ENCODE measurements at regions not wholly inside any gene's neighbourhood (a gene's known extent, or its start where the extent isn't known, plus 50 kb on each side); places are given as distances from the start of the nearest gene placed in this dataset.
"Not testable (repeated sequence)": the region's sequence is repeated elsewhere in the genome, so short reads cannot be mapped to it uniquely, and the experiment has no call there.

- Histone ChIP-seq H3K36me3 (ENCODE audit: control insufficient read depth in 2 of 2, insufficient read depth in 2 of 2, low read length in 2 of 2) (no peaks in the 10 kb centered on the region), H3K27me3 (ENCODE audit: control insufficient read depth in 2 of 2, insufficient read depth in 2 of 2, low read length in 2 of 2) (no peaks in the 10 kb centered on the region), H3K4me3 (ENCODE audit: low read length in 2 of 2) (no peak overlapping the region), H3K9ac (ENCODE audit: low read depth in 1 of 2, low read length in 2 of 2) (no peak overlapping the region), H3K9me3 (ENCODE audit: control insufficient read depth in 2 of 2, low read length in 2 of 2) (peaks cover 0 to 4% of the 10 kb centered on the region in 2 donors), H3K4me1 (ENCODE audit: control insufficient read depth in 2 of 2, insufficient read depth in 2 of 2, low read length in 2 of 2) (no peaks in the 10 kb centered on the region), H3K27ac (ENCODE audit: low read depth in 2 of 2, low read length in 2 of 2) (no peak overlapping the region)
Observed at GRCh38 chr19:30978639-30979038, 370.6 kb downstream of the TSHZ3 start.

- H3K9ac ChIP-seq (ENCODE audit: low read depth in 1 of 2, low read length in 2 of 2) = no peak overlapping the region
- peaks cover 0 to 3% of the 10 kb centered on the region in 2 donors for H3K4me1 ChIP-seq (ENCODE audit: control insufficient read depth in 2 of 2, insufficient read depth in 2 of 2, low read length in 2 of 2)
- no peak overlapping the region for H3K27ac ChIP-seq (ENCODE audit: low read depth in 2 of 2, low read length in 2 of 2)
- no peaks in the 10 kb centered on the region for H3K36me3 ChIP-seq (ENCODE audit: control insufficient read depth in 2 of 2, insufficient read depth in 2 of 2, low read length in 2 of 2)
- H3K4me3 ChIP-seq (ENCODE audit: low read length in 2 of 2) = no peak overlapping the region
- no peaks in the 10 kb centered on the region for H3K27me3 ChIP-seq (ENCODE audit: control insufficient read depth in 2 of 2, insufficient read depth in 2 of 2, low read length in 2 of 2)
- no peaks in the 10 kb centered on the region for H3K9me3 ChIP-seq (ENCODE audit: control insufficient read depth in 2 of 2, low read length in 2 of 2)
Observed at GRCh38 chr19:30969591-30969990, 379.6 kb downstream of the TSHZ3 start.

GRCh38 chr19:30968841-30969399 lies 380.3 kb downstream of the TSHZ3 start:
- H3K4me3 ChIP-seq (ENCODE audit: low read length in 2 of 2) = no peak overlapping the region
- peaks cover 0 to 3% of the 10 kb centered on the region in 2 donors for H3K4me1 ChIP-seq (ENCODE audit: control insufficient read depth in 2 of 2, insufficient read depth in 2 of 2, low read length in 2 of 2)
- H3K27ac ChIP-seq (ENCODE audit: low read depth in 2 of 2, low read length in 2 of 2) = no peak overlapping the region
- no peaks in the 10 kb centered on the region for H3K36me3 ChIP-seq (ENCODE audit: control insufficient read depth in 2 of 2, insufficient read depth in 2 of 2, low read length in 2 of 2)
- H3K9me3 ChIP-seq (ENCODE audit: control insufficient read depth in 2 of 2, low read length in 2 of 2) = no peaks in the 10 kb centered on the region
- H3K9ac ChIP-seq (ENCODE audit: low read depth in 1 of 2, low read length in 2 of 2) = no peak overlapping the region
- no peaks in the 10 kb centered on the region for H3K27me3 ChIP-seq (ENCODE audit: control insufficient read depth in 2 of 2, insufficient read depth in 2 of 2, low read length in 2 of 2)

- H3K4me3 ChIP-seq (ENCODE audit: low read length in 2 of 2) = no peak overlapping the region
- no peaks in the 10 kb centered on the region for H3K27me3 ChIP-seq (ENCODE audit: control insufficient read depth in 2 of 2, insufficient read depth in 2 of 2, low read length in 2 of 2)
- H3K9ac ChIP-seq (ENCODE audit: low read depth in 1 of 2, low read length in 2 of 2) = no peak overlapping the region
- H3K4me1 ChIP-seq (ENCODE audit: control insufficient read depth in 2 of 2, insufficient read depth in 2 of 2, low read length in 2 of 2) = peaks cover 0 to 3% of the 10 kb centered on the region in 2 donors
- H3K36me3 ChIP-seq (ENCODE audit: control insufficient read depth in 2 of 2, insufficient read depth in 2 of 2, low read length in 2 of 2) = no peaks in the 10 kb centered on the region
- no peaks in the 10 kb centered on the region for H3K9me3 ChIP-seq (ENCODE audit: control insufficient read depth in 2 of 2, low read length in 2 of 2)
- H3K27ac ChIP-seq (ENCODE audit: low read depth in 2 of 2, low read length in 2 of 2) = no peak overlapping the region
Observed at GRCh38 chr19:30968210-30968609, 381.0 kb downstream of the TSHZ3 start.

GRCh38 chr19:30966486-30966885 lies 382.8 kb downstream of the TSHZ3 start:
- Histone ChIP-seq H3K27ac (ENCODE audit: low read depth in 2 of 2, low read length in 2 of 2) (no peak overlapping the region), H3K4me1 (ENCODE audit: control insufficient read depth in 2 of 2, insufficient read depth in 2 of 2, low read length in 2 of 2) (peaks cover 0 to 3% of the 10 kb centered on the region in 2 donors), H3K36me3 (ENCODE audit: control insufficient read depth in 2 of 2, insufficient read depth in 2 of 2, low read length in 2 of 2) (no peaks in the 10 kb centered on the region), H3K27me3 (ENCODE audit: control insufficient read depth in 2 of 2, insufficient read depth in 2 of 2, low read length in 2 of 2) (no peaks in the 10 kb centered on the region), H3K4me3 (ENCODE audit: low read length in 2 of 2) (no peak overlapping the region), H3K9ac (ENCODE audit: low read depth in 1 of 2, low read length in 2 of 2) (no peak overlapping the region), H3K9me3 (ENCODE audit: control insufficient read depth in 2 of 2, low read length in 2 of 2) (no peaks in the 10 kb centered on the region)

- H3K36me3 ChIP-seq (ENCODE audit: control insufficient read depth in 2 of 2, insufficient read depth in 2 of 2, low read length in 2 of 2) = no peaks in the 10 kb centered on the region
- no peak overlapping the region for H3K9ac ChIP-seq (ENCODE audit: low read depth in 1 of 2, low read length in 2 of 2)
- peaks cover 0 to 3% of the 10 kb centered on the region in 2 donors for H3K27me3 ChIP-seq (ENCODE audit: control insufficient read depth in 2 of 2, insufficient read depth in 2 of 2, low read length in 2 of 2)
- H3K9me3 ChIP-seq (ENCODE audit: control insufficient read depth in 2 of 2, low read length in 2 of 2) = no peaks in the 10 kb centered on the region
- H3K27ac ChIP-seq (ENCODE audit: low read depth in 2 of 2, low read length in 2 of 2) = no peak overlapping the region
- no peak overlapping the region for H3K4me3 ChIP-seq (ENCODE audit: low read length in 2 of 2)
- H3K4me1 ChIP-seq (ENCODE audit: control insufficient read depth in 2 of 2, insufficient read depth in 2 of 2, low read length in 2 of 2) = no peaks in the 10 kb centered on the region
Observed at GRCh38 chr19:30959011-30959410, 390.2 kb downstream of the TSHZ3 start.

- Histone ChIP-seq H3K9me3 (ENCODE audit: control insufficient read depth in 2 of 2, low read length in 2 of 2) (no peaks in the 10 kb centered on the region), H3K4me3 (ENCODE audit: low read length in 2 of 2) (no peak overlapping the region), H3K4me1 (ENCODE audit: control insufficient read depth in 2 of 2, insufficient read depth in 2 of 2, low read length in 2 of 2) (no peaks in the 10 kb centered on the region), H3K36me3 (ENCODE audit: control insufficient read depth in 2 of 2, insufficient read depth in 2 of 2, low read length in 2 of 2) (no peaks in the 10 kb centered on the region), H3K27ac (ENCODE audit: low read depth in 2 of 2, low read length in 2 of 2) (no peak overlapping the region), H3K9ac (ENCODE audit: low read depth in 1 of 2, low read length in 2 of 2) (no peak overlapping the region), H3K27me3 (ENCODE audit: control insufficient read depth in 2 of 2, insufficient read depth in 2 of 2, low read length in 2 of 2) (peaks cover 0 to 3% of the 10 kb centered on the region in 2 donors)
Observed at GRCh38 chr19:30955112-30956104, 393.8 kb downstream of the TSHZ3 start.

GRCh38 chr19:30944276-30944932 lies 404.8 kb downstream of the TSHZ3 start:
- H3K9ac ChIP-seq (ENCODE audit: low read depth in 1 of 2, low read length in 2 of 2); H3K27ac ChIP-seq (ENCODE audit: low read depth in 2 of 2, low read length in 2 of 2); H3K9me3 ChIP-seq (ENCODE audit: control insufficient read depth in 2 of 2, low read length in 2 of 2); H3K27me3 ChIP-seq (ENCODE audit: control insufficient read depth in 2 of 2, insufficient read depth in 2 of 2, low read length in 2 of 2); H3K36me3 ChIP-seq (ENCODE audit: control insufficient read depth in 2 of 2, insufficient read depth in 2 of 2, low read length in 2 of 2); H3K4me1 ChIP-seq (ENCODE audit: control insufficient read depth in 2 of 2, insufficient read depth in 2 of 2, low read length in 2 of 2); H3K4me3 ChIP-seq (ENCODE audit: low read length in 2 of 2): not testable (repeated sequence)

GRCh38 chr19:30943101-30943843 lies 406.0 kb downstream of the TSHZ3 start:
- Histone ChIP-seq H3K27ac (ENCODE audit: low read depth in 2 of 2, low read length in 2 of 2) (no peak overlapping the region), H3K9me3 (ENCODE audit: control insufficient read depth in 2 of 2, low read length in 2 of 2) (peaks cover 0 to 3% of the 10 kb centered on the region in 2 donors)

More at GRCh38 chr19:30943101-30943843, 406.0 kb downstream of the TSHZ3 start:
- Histone ChIP-seq H3K4me1 (ENCODE audit: control insufficient read depth in 2 of 2, insufficient read depth in 2 of 2, low read length in 2 of 2) (no peaks in the 10 kb centered on the region), H3K27me3 (ENCODE audit: control insufficient read depth in 2 of 2, insufficient read depth in 2 of 2, low read length in 2 of 2) (peaks cover 0 to 2% of the 10 kb centered on the region in 2 donors), H3K4me3 (ENCODE audit: low read length in 2 of 2) (no peak overlapping the region), H3K36me3 (ENCODE audit: control insufficient read depth in 2 of 2, insufficient read depth in 2 of 2, low read length in 2 of 2) (no peaks in the 10 kb centered on the region), H3K9ac (ENCODE audit: low read depth in 1 of 2, low read length in 2 of 2) (no peak overlapping the region)

Data from mucosa of rectum (tissue), 2 donors.